HUES64 (cell line): ENCODE measurements at regions not wholly inside any gene's neighbourhood (a gene's known extent, or its start where the extent isn't known, plus 50 kb on each side); places are given as distances from the start of the nearest gene placed in this dataset.
"Not testable (repeated sequence)": the region's sequence is repeated elsewhere in the genome, so short reads cannot be mapped to it uniquely, and the experiment has no call there.

Source experiments
- H3K27ac ChIP-seq: 2 replicates; pipeline ENCODE4 v1.7.0; 2013; ENCODE audit warnings: low read depth, low read length, inconsistent platforms
- H3K27me3 ChIP-seq: 2 replicates; pipeline ENCODE4 v1.6.1; 2013; ENCODE audit warnings: mild to moderate bottlenecking, low read length; ENCODE audit not compliant: insufficient read depth
- H3K36me3 ChIP-seq: 2 replicates; pipeline ENCODE4 v1.6.1; 2013; ENCODE audit warnings: mild to moderate bottlenecking, low read length; ENCODE audit not compliant: insufficient read depth
- H3K4me1 ChIP-seq: 2 replicates; pipeline ENCODE4 v1.6.1; 2013; ENCODE audit warnings: mild to moderate bottlenecking, low read length, moderate library complexity; ENCODE audit not compliant: insufficient read depth
- H3K4me3 ChIP-seq: 2 replicates; pipeline ENCODE4 v1.5.1; 2013; ENCODE audit warnings: mild to moderate bottlenecking, low read length, moderate library complexity
- H3K9ac ChIP-seq: 2 replicates; pipeline ENCODE4 v1.6.1; 2013; ENCODE audit warnings: mild to moderate bottlenecking, low read depth, low read length
- H3K9me3 ChIP-seq: 2 replicates; pipeline ENCODE4 v1.6.1; 2013; ENCODE audit warnings: low read depth, low read length; ENCODE audit not compliant: insufficient read depth
- WGBS: fragments of 150-250, 120-280 bp; methylation state at CpG from one replicate; pipeline ENCODE4 v1.1.7; 2013; ENCODE audit warnings: missing lambda C conversion rate; 5-methylcytosine and 5-hydroxymethylcytosine counted together

DNA sequence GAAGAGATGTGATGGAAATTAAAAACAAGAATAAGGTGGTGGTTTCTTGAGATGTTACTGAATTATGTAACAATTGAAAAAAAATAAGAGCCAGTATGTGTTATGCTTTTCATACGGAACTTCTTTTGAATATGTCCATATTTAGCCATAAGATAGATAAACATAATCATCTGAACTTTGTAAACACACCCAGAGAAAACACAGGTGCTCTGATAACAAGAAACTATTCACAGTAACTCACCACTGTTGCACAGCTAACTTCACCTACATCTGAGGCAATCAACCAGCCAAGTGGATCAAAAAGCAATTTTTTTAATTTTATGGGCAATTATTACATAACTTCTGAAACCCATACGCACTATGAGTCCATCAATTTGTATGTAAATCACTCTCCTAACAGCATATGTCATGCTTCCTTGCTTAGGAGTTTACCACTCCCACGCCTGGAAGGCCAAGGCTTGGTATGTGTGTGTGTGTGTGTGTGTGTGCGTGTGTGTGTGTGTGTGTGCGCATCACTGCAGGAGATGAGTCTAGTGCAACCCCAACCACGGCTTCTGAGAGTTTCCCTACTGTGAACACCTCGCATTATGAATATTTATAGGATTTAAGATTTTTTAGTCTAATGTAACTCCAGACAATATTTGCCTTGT is 443.4 kb downstream of the BCAT1 start:
- Histone ChIP-seq H3K4me3 (no peak overlapping the region), H3K4me1 (peaks cover 5% of the 10 kb centered on the region; the same call in 1 of the 2 replicates), H3K9ac (no peak overlapping the region), H3K9me3 (no peaks in the 10 kb centered on the region), H3K27me3 (no peaks in the 10 kb centered on the region), H3K27ac (no peak overlapping the region), H3K36me3 (no peaks in the 10 kb centered on the region)
- WGBS: 81% methylated on average over 6 of the region's 7 CpGs

GRCh38 chr12:24503477-24503876 is 445.4 kb downstream of the BCAT1 start:
- WGBS: 91% methylated on average over 1 of the region's 1 CpG
- H3K27me3 ChIP-seq, H3K36me3 ChIP-seq: not testable (repeated sequence)

DNA sequence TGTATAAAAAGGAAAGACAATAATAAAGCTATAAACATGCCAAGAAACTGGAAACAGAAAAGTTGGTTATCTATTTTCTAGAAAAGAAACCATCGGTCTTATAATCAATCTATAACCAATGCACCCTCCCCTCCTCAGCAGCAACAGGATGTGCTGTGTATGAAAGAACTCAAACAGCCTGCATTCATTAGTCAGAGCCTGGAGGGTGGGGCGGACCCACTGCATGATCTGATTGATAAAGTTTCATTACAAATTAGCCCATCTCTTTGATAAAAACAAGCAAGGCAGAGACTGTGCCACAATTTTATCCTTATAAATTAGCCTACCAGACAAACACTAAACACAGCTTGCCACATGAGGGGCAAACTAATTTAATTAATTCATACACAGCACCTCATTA is 448.1 kb downstream of the BCAT1 start:
- Histone ChIP-seq H3K9me3 (no peaks in the 10 kb centered on the region), H3K9ac (no peak overlapping the region), H3K4me3 (no peak overlapping the region), H3K27me3 (no peaks in the 10 kb centered on the region), H3K4me1 (peaks cover 6% of the 10 kb centered on the region; the same call in 1 of the 2 replicates), H3K36me3 (no peaks in the 10 kb centered on the region), H3K27ac (no peak overlapping the region)
- WGBS: 91% methylated on average over 1 of the region's 2 CpGs

More at GRCh38 chr12:24503477-24503876, 445.4 kb downstream of the BCAT1 start:
- not testable (repeated sequence) for H3K9me3 ChIP-seq, H3K9ac ChIP-seq, H3K27ac ChIP-seq, H3K4me1 ChIP-seq, H3K4me3 ChIP-seq

- WGBS: 89% methylated on average over 3 of the region's 4 CpGs
- Histone ChIP-seq H3K9me3 (no peaks in the 10 kb centered on the region), H3K4me1 (peaks cover 6% of the 10 kb centered on the region; the same call in 1 of the 2 replicates), H3K27me3 (no peaks in the 10 kb centered on the region), H3K36me3 (no peaks in the 10 kb centered on the region), H3K9ac (no peak overlapping the region), H3K27ac (no peak overlapping the region), H3K4me3 (no peak overlapping the region)
Measured at GRCh38 chr12:24500421-24500820, 448.5 kb downstream of the BCAT1 start.

DNA sequence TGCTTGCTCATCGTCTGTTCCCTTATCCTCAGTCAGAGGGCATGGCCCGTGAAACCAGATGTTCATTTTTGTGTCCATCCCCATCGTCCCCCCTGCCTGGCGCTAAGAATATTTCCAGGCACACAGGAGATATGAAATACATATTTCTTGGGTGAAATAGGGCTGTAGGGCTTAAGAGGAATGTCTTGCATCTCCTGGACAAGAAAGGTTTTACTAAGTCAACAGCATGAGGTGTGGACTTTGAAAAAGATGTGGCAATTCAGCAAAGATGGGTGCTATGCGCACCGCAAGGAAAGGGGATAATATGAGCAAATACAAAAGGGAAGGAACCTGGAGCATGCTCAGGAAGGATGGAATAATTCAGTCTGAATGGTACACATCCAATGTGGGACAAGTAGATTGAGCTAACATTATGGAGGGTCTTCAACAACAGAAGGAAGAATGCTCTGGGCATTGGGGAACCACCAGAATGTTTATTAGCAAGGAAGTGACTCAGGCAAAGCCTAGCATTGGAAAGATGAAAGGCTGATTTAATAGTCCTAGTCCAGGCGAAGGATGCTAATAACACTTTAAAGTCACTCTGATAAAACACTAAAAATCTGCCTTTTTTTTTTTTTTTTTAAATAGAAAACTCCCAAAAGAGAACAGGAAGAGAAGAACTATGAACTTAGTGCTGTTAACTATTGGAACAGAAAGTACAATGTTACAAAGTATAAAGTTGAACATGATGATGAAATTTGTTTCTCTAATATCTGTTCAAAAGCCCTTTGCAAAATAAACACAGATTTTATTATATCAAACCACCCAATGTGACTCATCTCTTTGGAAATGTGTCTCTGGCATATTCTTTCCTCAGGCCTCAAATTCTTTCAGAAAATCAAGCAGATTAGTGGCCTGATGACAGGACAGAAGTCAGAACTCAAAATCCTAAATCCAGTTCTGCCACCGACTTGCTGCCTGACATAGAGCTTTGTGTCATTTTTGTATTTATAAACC is 449.5 kb downstream of the BCAT1 start:
- no peaks in the 10 kb centered on the region for H3K36me3 ChIP-seq
- H3K4me1 ChIP-seq: peaks cover 6% of the 10 kb centered on the region; the same call in 1 of the 2 replicates
- H3K27ac ChIP-seq: no peak overlapping the region
- no peak overlapping the region for H3K4me3 ChIP-seq
- no peak overlapping the region for H3K9ac ChIP-seq
- 97% methylated on average over 8 of the region's 8 CpGs for WGBS
- H3K9me3 ChIP-seq: no peaks in the 10 kb centered on the region
- no peaks in the 10 kb centered on the region for H3K27me3 ChIP-seq

- no peaks in the 10 kb centered on the region for H3K27me3 ChIP-seq
- no peak overlapping the region for H3K27ac ChIP-seq
- no peak overlapping the region for H3K9ac ChIP-seq
- H3K4me3 ChIP-seq: no peak overlapping the region
- no peaks in the 10 kb centered on the region for H3K9me3 ChIP-seq
- WGBS: no CpG with 5 or more reads among the region's 1 CpG
- peaks cover 6% of the 10 kb centered on the region; the same call in 1 of the 2 replicates for H3K4me1 ChIP-seq
- no peaks in the 10 kb centered on the region for H3K36me3 ChIP-seq
Measured at GRCh38 chr12:24496755-24497154, 452.1 kb downstream of the BCAT1 start.

GRCh38 chr12:24494401-24494800 is 454.5 kb downstream of the BCAT1 start:
- 100% methylated on average over 1 of the region's 2 CpGs for WGBS
- Histone ChIP-seq H3K9ac (no peak overlapping the region), H3K4me3 (no peak overlapping the region), H3K9me3 (no peaks in the 10 kb centered on the region), H3K27ac (no peak overlapping the region), H3K4me1 (no peaks in the 10 kb centered on the region), H3K36me3 (no peaks in the 10 kb centered on the region), H3K27me3 (no peaks in the 10 kb centered on the region)

DNA sequence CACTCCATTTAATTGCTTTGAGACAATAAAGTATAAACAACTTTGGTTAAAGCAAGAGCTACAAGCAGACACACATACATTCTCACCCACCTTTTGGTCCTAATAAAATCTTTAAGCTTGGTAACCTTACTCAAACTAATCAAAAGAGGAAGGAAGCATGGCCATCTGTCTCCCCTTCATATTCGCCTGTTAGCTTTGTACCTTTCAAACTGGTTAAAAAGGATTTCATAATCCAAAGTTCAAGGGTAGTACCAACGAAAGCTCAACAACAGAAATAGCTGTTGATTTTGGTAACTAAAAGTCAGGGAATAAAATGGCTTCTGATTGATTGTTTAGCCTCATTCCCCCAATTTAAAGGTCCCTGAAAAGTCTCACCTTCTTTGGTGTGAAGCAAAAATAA is 456.9 kb downstream of the BCAT1 start:
- Histone ChIP-seq H3K9ac (no peak overlapping the region), H3K9me3 (no peaks in the 10 kb centered on the region), H3K4me1 (no peaks in the 10 kb centered on the region), H3K27ac (no peak overlapping the region), H3K27me3 (no peaks in the 10 kb centered on the region), H3K4me3 (no peak overlapping the region), H3K36me3 (no peaks in the 10 kb centered on the region)
- 94% methylated on average over 2 of the region's 2 CpGs for WGBS

DNA sequence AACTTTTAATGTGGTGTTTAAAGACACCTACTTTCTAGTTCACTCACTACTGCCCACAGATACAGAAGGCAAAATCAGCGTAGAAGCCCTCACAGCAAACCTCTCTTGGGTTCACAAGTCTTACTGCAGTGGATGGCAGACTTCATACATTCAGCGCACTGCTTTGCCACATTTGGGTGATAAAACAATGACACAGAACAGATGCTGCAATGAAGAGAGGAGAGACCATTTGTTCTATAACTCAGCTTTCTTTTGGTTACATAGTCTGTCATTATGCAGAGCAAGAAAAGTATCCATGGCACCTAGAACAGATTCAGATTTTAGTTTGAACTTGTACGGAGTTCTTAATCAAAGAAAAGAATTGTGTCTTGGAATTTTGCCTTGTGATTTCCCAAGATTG is 459.0 kb downstream of the BCAT1 start:
- Histone ChIP-seq H3K9ac (no peak overlapping the region), H3K4me1 (no peaks in the 10 kb centered on the region), H3K4me3 (no peak overlapping the region), H3K36me3 (no peaks in the 10 kb centered on the region), H3K27ac (no peak overlapping the region), H3K27me3 (no peaks in the 10 kb centered on the region), H3K9me3 (no peaks in the 10 kb centered on the region)
- WGBS: 95% methylated on average over 3 of the region's 3 CpGs

- 94% methylated on average over 6 of the region's 6 CpGs for WGBS
- H3K27ac ChIP-seq: no peak overlapping the region
Measured at GRCh38 chr12:24488906-24489619, 459.8 kb downstream of the BCAT1 start.

DNA sequence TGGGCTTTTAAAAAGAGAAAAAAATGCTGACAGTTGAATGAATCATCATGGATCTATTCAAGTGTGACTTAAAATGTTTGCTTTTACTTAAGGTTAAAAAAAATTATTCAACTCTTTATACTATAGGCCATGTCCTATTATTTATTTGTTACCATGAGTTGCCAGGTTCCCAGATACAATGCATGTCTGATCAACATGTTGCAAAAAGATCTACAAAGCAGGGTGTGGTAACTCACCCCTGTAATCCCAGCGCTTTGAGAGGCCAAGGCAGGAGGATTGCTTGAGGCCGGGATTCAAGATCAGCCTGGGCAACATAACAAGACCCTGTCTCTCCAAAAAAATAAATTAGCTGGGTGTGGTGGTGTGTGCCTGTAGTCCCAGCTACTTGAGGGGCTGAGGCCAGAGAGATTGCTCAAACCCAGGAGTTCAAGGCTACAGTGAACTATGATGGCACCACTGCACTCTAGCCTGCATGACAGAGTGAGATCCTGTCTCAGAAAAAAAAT is 460.8 kb downstream of the BCAT1 start:
- H3K9me3 ChIP-seq: no peaks in the 10 kb centered on the region
- H3K9ac ChIP-seq: no peak overlapping the region
- no peak overlapping the region for H3K27ac ChIP-seq
- 93% methylated on average over 2 of the region's 2 CpGs for WGBS
- H3K4me1 ChIP-seq: no peaks in the 10 kb centered on the region
- H3K36me3 ChIP-seq: no peaks in the 10 kb centered on the region
- no peaks in the 10 kb centered on the region for H3K27me3 ChIP-seq
- H3K4me3 ChIP-seq: no peak overlapping the region

More at GRCh38 chr12:24488906-24489619, 459.8 kb downstream of the BCAT1 start:
- Histone ChIP-seq H3K27me3 (no peaks in the 10 kb centered on the region), H3K9ac (no peak overlapping the region), H3K36me3 (no peaks in the 10 kb centered on the region), H3K9me3 (no peaks in the 10 kb centered on the region), H3K4me3 (no peak overlapping the region), H3K4me1 (no peaks in the 10 kb centered on the region)
